ENCODE measurements at regions not wholly inside any gene's neighbourhood (a gene's known extent, or its start where the extent isn't known, plus 50 kb on each side); places are given as distances from the start of the nearest gene placed in this dataset.

GRCh38 chr6:101203664-101204063 is 189.8 kb upstream of the GRIK2 start:
- TF ChIP-seq POLR2A (IDR thresholded peaks at IDR 0.05) (no peak), CTCF (IDR thresholded peaks at IDR 0.05) (no peak)

All from gastroesophageal sphincter (tissue), 3 donors.